Mesenchymal stem cell (in vitro differentiated cells and primary cell): ENCODE measurements at regions not wholly inside any gene's neighbourhood (a gene's known extent, or its start where the extent isn't known, plus 50 kb on each side); places are given as distances from the start of the nearest gene placed in this dataset.

Source experiments
- DNase-seq: peaks from one replicate; pipeline ENCODE4 v3.0.0-alpha.2; 2013
- H2AFZ ChIP-seq: one replicate; pipeline ENCODE4 v1.6.1; 2013; ENCODE audit warnings: low read depth, mild to moderate bottlenecking, control low read depth, inconsistent platforms, low read length, moderate library complexity
- H2AK5ac ChIP-seq: 2 replicates; pipeline ENCODE4 v1.6.1; 2013; ENCODE audit warnings: low read length, moderate library complexity, mild to moderate bottlenecking, inconsistent platforms; ENCODE audit not compliant: severe bottlenecking
- H2BK120ac ChIP-seq: one replicate; pipeline ENCODE4 v1.6.1; 2013; ENCODE audit warnings: low read depth, mild to moderate bottlenecking, inconsistent platforms, low read length, moderate library complexity
- H2BK12ac ChIP-seq, 2 experiments: one replicate each; pipeline ENCODE4 v1.6.1; 2013; ENCODE audit warnings: inconsistent platforms in 2 of 2, low read length in 2 of 2, mild to moderate bottlenecking in 2 of 2, moderate library complexity in 2 of 2, control low read depth in 1 of 2
- H2BK15ac ChIP-seq: one replicate; pipeline ENCODE4 v1.6.1; 2013; ENCODE audit warnings: mild to moderate bottlenecking, low read depth, inconsistent platforms; ENCODE audit not compliant: poor library complexity, severe bottlenecking
- H2BK5ac ChIP-seq: 2 replicates; pipeline ENCODE4 v1.6.1; 2013; ENCODE audit warnings: low read depth, mild to moderate bottlenecking, low read length, control low read depth, inconsistent platforms; ENCODE audit not compliant: poor library complexity, severe bottlenecking
- H3K14ac ChIP-seq, 2 experiments: one replicate each; pipeline ENCODE4 v1.6.1; 2013; ENCODE audit warnings: inconsistent platforms in 2 of 2, low read length in 2 of 2, control low read depth in 1 of 2, mild to moderate bottlenecking in 1 of 2, moderate library complexity in 1 of 2
- H3K18ac ChIP-seq, 2 experiments: one replicate each; pipeline ENCODE4 v1.6.1; 2013; ENCODE audit warnings: inconsistent platforms in 2 of 2, low read length in 2 of 2, control low read depth in 1 of 2, low read depth in 1 of 2, mild to moderate bottlenecking in 1 of 2
- H3K23ac ChIP-seq, 2 experiments: one replicate each; pipeline ENCODE4 v1.6.1; 2013; ENCODE audit warnings: inconsistent platforms in 2 of 2, low read length in 2 of 2, mild to moderate bottlenecking in 2 of 2, moderate library complexity in 2 of 2, control low read depth in 1 of 2
- H3K27ac ChIP-seq: 2 replicates; pipeline ENCODE4 v1.5.1; 2013; ENCODE audit warnings: mild to moderate bottlenecking, moderate library complexity, low read length, control low read depth, inconsistent platforms; ENCODE audit not compliant: poor library complexity, severe bottlenecking
- H3K27me3 ChIP-seq, 2 experiments: 2 replicates each; pipeline versions ENCODE4 v1.6.1 to v1.7.0; 2013; ENCODE audit warnings: low read length in 2 of 2, mild to moderate bottlenecking in 2 of 2, moderate library complexity in 2 of 2, control low read depth in 1 of 2, inconsistent platforms in 1 of 2; ENCODE audit not compliant: control insufficient read depth in 1 of 2, insufficient read depth in 1 of 2
- H3K36me3 ChIP-seq, 2 experiments: 2 replicates each; pipeline versions ENCODE4 v1.6.1 to v1.7.0; 2013; ENCODE audit warnings: low read length in 2 of 2, control low read depth in 1 of 2, inconsistent platforms in 1 of 2, low read depth in 1 of 2, mild to moderate bottlenecking in 1 of 2; ENCODE audit not compliant: insufficient read depth in 2 of 2, control insufficient read depth in 1 of 2
- H3K4ac ChIP-seq, 2 experiments: one replicate each; pipeline ENCODE4 v1.6.1; 2013; ENCODE audit warnings: inconsistent platforms in 2 of 2, low read length in 2 of 2, mild to moderate bottlenecking in 2 of 2, moderate library complexity in 2 of 2, control low read depth in 1 of 2, low read depth in 1 of 2
- H3K4me1 ChIP-seq: 2 replicates; pipeline ENCODE4 v1.6.1; 2013; ENCODE audit warnings: low read depth, low read length, control low read depth; ENCODE audit not compliant: control insufficient read depth, insufficient read depth
- H3K4me2 ChIP-seq: 2 replicates; pipeline ENCODE4 v1.6.1; 2013; ENCODE audit warnings: low read length, mild to moderate bottlenecking, inconsistent platforms; ENCODE audit not compliant: poor library complexity, severe bottlenecking
- H3K4me3 ChIP-seq, 2 experiments: 2 replicates each; pipeline versions ENCODE4 v1.5.1 to v1.7.0; 2013; ENCODE audit warnings: low read length in 2 of 2, mild to moderate bottlenecking in 2 of 2, control low read depth in 1 of 2, low read depth in 1 of 2; ENCODE audit not compliant: insufficient read depth in 1 of 2
- H3K79me1 ChIP-seq: replicated peaks from 2 replicates; pipeline ENCODE4 v1.6.1; 2013; ENCODE audit warnings: mild to moderate bottlenecking, control low read depth, low read length, inconsistent platforms; ENCODE audit not compliant: poor library complexity, severe bottlenecking
- H3K9ac ChIP-seq: 2 replicates; pipeline ENCODE4 v1.7.0; 2013; ENCODE audit warnings: mild to moderate bottlenecking, low read length, moderate library complexity
- H3K9me3 ChIP-seq: 2 replicates; pipeline ENCODE4 v1.7.0; 2013; ENCODE audit warnings: mild to moderate bottlenecking, low read length; ENCODE audit not compliant: control insufficient read depth
- H4K8ac ChIP-seq: one replicate; pipeline ENCODE4 v1.6.1; 2013; ENCODE audit warnings: inconsistent platforms, mild to moderate bottlenecking, low read length, moderate library complexity
- H4K91ac ChIP-seq: one replicate; pipeline ENCODE4 v1.6.1; 2013; ENCODE audit warnings: mild to moderate bottlenecking, low read length, inconsistent platforms
- WGBS: methylation state at CpG from one replicate; pipeline ENCODE4 v1.1.7; 2013; ENCODE audit warnings: mixed read lengths; 5-methylcytosine and 5-hydroxymethylcytosine counted together

DNA sequence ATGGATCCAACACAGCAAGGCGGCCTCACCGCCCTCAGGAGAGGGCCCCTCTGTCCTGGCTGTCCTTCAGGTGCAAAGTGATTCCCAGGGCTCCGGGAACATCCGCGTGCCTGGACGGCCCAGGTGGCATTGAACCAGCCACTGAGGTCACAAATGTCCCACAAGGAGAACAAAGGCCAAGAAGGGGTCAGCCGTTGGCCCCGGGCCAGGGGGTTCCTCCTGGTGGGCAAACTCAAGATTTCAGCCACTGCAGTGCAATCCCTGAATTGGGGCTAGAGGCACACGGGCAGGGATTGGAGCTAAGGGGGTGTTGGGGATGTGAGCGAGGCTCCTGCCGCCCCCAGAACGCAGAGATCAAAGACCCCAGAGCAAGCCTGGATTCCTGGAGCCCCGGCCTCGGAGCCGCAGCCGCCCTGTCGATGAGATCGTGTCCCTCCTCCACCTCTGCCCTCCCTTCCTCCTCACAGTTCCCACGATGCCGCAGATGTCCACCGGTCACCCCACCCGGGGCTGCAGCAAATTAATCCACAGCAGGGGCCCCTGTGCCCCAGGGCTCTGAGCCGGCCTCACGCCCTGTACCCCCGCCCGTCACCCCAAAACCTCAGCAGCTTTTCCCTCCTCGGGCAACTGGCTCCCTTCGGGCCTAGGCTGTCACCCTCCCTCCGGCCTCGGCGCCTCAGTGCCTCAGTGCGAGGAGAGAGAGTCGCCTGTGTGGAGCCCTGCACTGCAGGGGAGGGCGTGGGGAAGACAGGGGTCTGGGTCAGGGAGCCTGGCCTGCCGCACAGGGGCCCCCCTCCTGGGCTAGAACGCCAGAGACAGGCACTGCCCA is 56.7 kb upstream of the GALNT9 start:
- Histone ChIP-seq H2BK15ac (no peak overlapping the region), H2AK5ac (no peak overlapping the region), H2BK5ac (no peak overlapping the region), H3K9ac (no peak overlapping the region), H3K18ac (no peak overlapping the region), H3K23ac (no peak overlapping the region), H2BK120ac (no peak overlapping the region), H3K4me3 (no peak overlapping the region), H3K79me1 (no peaks in the 10 kb centered on the region), H2AFZ (no peak overlapping the region), H3K27ac (no peak overlapping the region), H3K4me1 (no peaks in the 10 kb centered on the region), H3K14ac (no peak overlapping the region), H3K9me3 (no peaks in the 10 kb centered on the region), H3K27me3 (peaks cover 33 to 77% of the 10 kb centered on the region in 2 experiments), H2BK12ac (no peak overlapping the region), H4K8ac (no peak overlapping the region), H4K91ac (no peak overlapping the region), H3K4me2 (no peak overlapping the region), H3K4ac (no peak overlapping the region), H3K36me3 (no peaks in the 10 kb centered on the region)
- DNase-seq = no peak
- 77% methylated on average over 36 of the region's 36 CpGs for WGBS

DNA sequence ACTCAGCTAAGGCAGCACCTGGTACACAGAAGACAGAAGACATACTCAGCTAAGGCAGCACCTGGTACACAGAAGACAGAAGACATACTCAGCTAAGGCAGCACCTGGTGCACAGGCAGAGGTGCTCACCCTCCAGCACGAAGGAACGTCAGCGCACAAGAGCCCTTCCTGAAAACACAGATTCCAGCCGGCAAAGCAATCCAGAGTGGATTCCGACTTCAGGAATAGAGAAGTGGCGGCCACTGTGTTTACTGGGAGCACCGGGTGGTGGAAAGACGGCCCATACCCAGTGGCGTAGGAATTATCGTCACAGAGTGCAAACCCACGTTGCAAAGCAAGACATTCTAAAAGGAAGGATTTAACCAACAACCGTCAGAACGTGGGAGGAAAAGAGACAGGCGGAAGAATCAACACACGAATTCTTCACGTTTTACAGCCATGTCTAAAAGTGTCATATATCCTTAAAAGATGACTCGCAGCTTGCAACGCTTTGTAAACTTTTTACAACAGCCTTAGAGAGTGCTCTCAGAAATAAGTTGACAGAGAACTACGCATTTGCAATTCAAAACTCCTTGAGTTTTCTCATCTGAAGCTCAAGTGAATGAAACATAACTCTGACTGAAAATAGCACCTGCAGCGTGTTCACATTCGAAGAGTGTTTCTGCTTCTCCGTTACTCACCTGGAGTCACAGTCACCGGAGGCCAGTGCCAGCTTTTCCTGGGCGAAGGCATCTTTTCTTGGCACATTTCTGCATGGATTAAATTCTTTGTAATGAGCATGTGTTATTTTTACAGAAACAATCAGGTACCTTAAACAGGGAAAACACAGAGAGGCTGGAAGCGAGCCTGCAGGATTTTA is 55.8 kb upstream of the GALNT9 start:
- H3K9ac ChIP-seq = no peak overlapping the region
- H3K18ac ChIP-seq = no peak overlapping the region
- H2BK12ac ChIP-seq = no peak overlapping the region
- no peak overlapping the region for H2AK5ac ChIP-seq
- H3K27ac ChIP-seq = no peak overlapping the region
- no peak overlapping the region for H2AFZ ChIP-seq
- H2BK15ac ChIP-seq = no peak overlapping the region
- H3K4me1 ChIP-seq = no peaks in the 10 kb centered on the region
- H3K14ac ChIP-seq = no peak overlapping the region
- H3K79me1 ChIP-seq = no peaks in the 10 kb centered on the region
- no peak overlapping the region for H3K4me3 ChIP-seq
- H2BK5ac ChIP-seq = no peak overlapping the region
- no peak overlapping the region for H3K4ac ChIP-seq
- peaks cover 41 to 78% of the 10 kb centered on the region in 2 experiments for H3K27me3 ChIP-seq
- 75% methylated on average over 25 of the region's 25 CpGs for WGBS
- no peak for DNase-seq
- H4K8ac ChIP-seq = no peak overlapping the region
- H4K91ac ChIP-seq = no peak overlapping the region
- H3K36me3 ChIP-seq = no peaks in the 10 kb centered on the region
- H3K4me2 ChIP-seq = no peak overlapping the region
- no peak overlapping the region for H3K23ac ChIP-seq
- H2BK120ac ChIP-seq = no peak overlapping the region
- no peaks in the 10 kb centered on the region for H3K9me3 ChIP-seq

DNA sequence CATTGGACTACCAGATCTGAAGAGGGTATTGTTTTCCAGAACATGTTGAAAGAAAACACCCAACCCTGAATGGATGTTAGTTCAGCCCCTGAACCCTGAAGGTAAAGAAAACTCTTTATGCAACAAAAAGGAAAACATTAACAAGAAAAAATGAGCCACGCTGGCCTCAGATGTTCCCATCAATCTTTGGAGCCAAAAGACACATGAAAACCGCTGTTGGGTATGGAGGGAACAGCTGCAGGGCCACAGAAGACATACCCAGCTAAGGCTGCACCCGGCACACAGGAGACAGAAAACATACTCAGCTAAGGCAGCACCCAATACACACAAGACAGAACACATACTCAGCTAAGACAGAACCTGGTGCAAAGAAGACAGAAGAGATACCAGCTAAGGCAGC is 51.3 kb upstream of the GALNT9 start:
- WGBS = 37% methylated on average over 3 of the region's 3 CpGs
- Histone ChIP-seq H3K14ac (no peak overlapping the region), H3K4me3 (no peak overlapping the region), H3K4me1 (no peaks in the 10 kb centered on the region), H4K8ac (no peak overlapping the region), H2AK5ac (no peak overlapping the region), H3K79me1 (no peaks in the 10 kb centered on the region), H2BK15ac (no peak overlapping the region), H2BK120ac (no peak overlapping the region), H3K9ac (no peak overlapping the region), H3K27me3 (peaks cover 40 to 67% of the 10 kb centered on the region in 2 experiments), H3K18ac (no peak overlapping the region), H3K9me3 (no peaks in the 10 kb centered on the region), H3K23ac (no peak overlapping the region), H3K36me3 (no peaks in the 10 kb centered on the region), H3K27ac (no peak overlapping the region), H4K91ac (no peak overlapping the region), H3K4ac (no peak overlapping the region), H2AFZ (no peak overlapping the region), H2BK12ac (no peak overlapping the region), H3K4me2 (no peak overlapping the region), H2BK5ac (no peak overlapping the region)
- DNase-seq = no peak

DNA sequence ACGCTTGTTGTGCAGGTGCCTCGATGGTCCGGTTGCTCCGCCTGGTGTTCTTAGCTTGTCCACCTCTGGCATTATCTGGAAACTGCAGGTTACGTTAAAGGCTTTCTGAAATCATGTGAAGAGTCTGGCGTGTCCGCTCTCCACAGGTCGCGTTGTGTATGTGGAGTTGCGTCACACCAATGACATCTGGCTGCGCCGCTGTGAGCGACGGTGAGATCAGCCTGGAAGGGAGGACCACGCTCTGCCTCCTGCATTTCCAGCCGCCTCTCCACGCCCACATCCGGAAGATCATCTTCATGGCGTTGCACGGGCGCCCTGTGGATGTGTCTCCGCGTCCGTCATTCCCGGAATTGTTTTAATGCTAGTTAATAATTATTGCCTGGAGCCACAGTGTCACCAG is 50.6 kb upstream of the GALNT9 start:
- Histone ChIP-seq H3K9me3 (no peaks in the 10 kb centered on the region), H3K18ac (no peak overlapping the region), H3K4me2 (no peak overlapping the region), H3K23ac (no peak overlapping the region), H3K4me1 (no peaks in the 10 kb centered on the region), H3K9ac (no peak overlapping the region), H2AFZ (no peak overlapping the region), H3K27ac (no peak overlapping the region), H3K14ac (no peak overlapping the region), H2AK5ac (no peak overlapping the region), H3K79me1 (no peaks in the 10 kb centered on the region), H4K8ac (no peak overlapping the region), H2BK120ac (no peak overlapping the region), H3K27me3 (peaks cover 36 to 67% of the 10 kb centered on the region in 2 experiments), H2BK12ac (no peak overlapping the region), H3K36me3 (no peaks in the 10 kb centered on the region), H2BK5ac (no peak overlapping the region), H4K91ac (no peak overlapping the region), H3K4ac (no peak overlapping the region), H2BK15ac (no peak overlapping the region), H3K4me3 (no peak overlapping the region)
- DNase-seq = no peak
- WGBS = 86% methylated on average over 18 of the region's 25 CpGs
